CD4-positive, alpha-beta T cell treated with Interferon gamma for 1 hour (primary cell): ENCODE measurements at regions not wholly inside any gene's neighbourhood (a gene's known extent, or its start where the extent isn't known, plus 50 kb on each side); places are given as distances from the start of the nearest gene placed in this dataset.

Experiments
- DNase-seq: peaks from one replicate; pipeline ENCODE4 v3.0.0-alpha.2; 2020

- DNase-seq, result no peak
These were observed 177.1 kb upstream of the ALG10B start for GRCh38 chr12:38139456-38139855.

DNA sequence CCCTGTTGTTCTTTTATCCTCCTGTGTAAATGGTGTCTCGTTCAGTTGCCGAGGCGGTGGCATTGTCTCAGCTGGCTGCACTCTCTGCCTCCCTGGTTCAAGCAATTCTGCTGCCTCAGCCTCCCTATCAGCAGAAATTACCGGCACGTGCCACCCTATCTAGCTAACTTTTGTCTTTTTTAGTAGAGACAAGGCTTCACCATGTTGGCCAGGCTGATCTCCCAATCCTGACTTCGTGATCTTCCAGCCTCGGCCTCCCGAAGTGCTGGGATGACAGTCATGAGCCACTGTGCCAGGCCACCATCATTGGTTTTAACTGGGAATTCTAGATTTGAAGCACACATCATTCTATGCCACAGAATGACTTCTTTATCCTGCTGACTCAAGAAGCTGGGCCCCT is 175.3 kb upstream of the ALG10B start:
- no peak for DNase-seq

DNA sequence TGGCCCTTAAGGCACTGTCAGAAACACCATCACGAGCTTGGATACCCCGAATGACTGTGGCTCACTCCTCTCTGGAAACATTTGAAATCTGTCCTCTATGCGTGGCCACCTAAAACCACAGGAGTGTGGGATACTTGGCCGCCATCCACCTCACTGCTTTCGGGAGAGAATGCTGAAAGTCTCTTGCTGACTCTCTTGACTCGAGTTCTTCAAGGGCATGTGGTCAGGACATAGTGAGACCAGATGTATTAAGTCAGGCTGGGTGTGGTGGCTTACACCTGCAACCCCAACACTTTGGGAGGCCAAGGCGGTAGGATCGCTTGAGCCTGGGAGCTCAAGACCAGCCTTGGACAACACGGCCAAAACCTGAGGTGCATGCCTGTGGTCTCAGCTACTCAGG is 174.7 kb upstream of the ALG10B start:
- no peak for DNase-seq

DNA sequence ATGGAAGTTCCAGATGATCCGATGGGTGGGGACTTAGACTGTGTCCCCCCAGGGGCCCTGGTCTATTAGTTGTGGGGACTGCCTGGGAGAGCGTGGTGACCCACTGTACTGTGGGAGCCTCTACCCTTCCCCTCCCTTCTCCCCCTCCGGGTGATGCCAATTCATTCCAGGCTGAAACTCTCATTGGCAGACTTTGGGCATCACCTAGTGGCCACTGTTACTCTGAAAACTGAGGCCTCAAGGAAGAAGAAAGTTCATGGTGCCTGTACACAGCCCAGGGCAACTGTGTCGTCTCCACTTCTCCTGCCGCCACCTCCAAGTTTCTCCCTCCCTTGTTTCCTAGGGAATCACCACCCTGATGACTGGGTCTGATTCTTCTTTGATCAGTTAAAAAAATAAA is 173.6 kb upstream of the ALG10B start:
- no peak for DNase-seq

DNA sequence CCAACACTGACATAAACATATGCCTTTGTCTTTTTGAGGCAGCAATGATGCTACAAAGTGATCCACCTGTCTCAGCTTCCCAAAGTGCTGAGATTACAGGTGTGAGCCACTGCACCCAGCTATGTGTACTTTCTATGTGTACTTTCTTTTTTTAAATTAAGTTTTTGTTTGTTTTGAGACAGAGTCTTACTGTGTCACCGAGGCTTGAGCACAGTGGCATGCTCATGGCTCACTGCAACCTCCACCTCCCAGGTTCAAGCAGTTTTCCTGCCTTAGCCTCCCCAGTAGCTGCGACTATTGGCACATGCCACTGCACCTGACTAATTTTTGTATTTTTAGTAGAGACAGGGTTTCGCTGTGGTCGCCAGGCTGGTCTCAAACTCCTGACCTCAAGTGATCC is 172.5 kb upstream of the ALG10B start:
- no peak for DNase-seq

DNA sequence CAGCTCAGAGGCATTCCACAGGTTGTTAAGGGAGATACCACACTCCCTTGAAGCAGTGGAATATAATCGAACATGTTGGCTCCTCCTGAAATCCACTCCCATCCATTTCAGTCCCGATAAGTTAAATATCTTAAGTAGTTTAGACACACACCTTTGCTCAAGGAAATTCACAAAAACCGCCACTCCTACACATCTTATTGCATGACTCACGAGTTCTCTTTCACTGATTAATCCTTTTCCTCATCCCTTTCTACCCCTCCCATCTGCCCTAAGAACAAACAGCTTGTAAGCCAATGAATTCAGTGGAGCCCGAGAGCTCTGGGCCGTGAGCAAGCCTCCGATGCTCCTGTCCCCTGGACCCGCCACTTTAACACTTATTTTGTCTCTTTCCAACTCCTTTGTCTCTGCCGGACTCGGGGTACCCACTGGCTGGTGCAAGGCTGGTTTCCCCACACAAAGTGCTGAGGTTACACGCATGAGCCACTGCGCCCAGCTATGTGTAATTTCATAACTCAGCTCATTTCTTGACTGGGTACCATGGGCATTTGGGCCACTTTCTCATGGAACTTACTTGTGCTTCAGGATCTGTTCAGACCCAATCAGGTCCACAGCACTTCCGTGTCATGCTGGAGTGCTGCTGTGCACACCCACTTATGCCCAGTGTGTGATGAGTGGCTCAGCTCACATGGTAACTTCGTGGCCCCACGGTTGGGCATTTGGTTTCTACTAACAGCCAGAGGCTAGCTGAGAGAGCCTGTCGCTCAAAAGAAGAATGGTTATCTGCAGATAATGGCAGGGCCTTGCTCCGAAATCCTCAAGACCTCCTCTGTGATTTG is 171.8 kb upstream of the ALG10B start:
- no peak for DNase-seq

DNA sequence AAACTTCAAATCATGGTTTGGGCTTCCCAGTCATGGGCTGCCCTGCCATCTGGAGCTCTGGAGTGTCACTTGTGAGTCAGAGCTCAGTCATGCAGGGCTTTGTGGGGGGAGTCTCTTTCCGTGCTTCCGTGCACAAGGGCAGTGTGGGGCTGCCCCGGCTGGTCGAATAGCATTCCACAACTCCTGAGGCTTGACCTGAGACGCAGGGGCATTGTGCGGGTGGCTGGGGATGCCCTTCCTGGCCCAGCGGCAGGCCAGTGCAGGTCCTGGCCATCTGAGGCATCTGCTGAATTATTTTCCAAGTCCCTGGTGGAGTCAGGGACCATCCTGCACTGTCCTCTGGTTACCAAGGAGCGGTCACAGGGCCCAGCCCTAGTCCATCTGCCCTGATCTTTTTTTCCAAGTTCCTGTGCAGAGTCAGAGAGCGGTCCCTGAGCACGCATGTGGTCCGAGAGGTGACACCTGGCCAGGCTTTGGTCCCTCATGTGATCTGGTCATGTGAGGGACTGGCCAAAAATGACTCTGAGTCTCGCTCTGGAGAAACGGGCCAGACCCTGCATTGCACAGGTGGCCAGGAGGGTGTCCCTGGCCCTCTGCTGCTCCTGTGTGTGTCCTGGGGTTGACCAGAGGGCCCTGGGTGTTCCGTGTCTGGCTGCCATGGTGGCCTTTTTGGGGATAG is 167.0 kb upstream of the ALG10B start:
- no peak for DNase-seq

DNA sequence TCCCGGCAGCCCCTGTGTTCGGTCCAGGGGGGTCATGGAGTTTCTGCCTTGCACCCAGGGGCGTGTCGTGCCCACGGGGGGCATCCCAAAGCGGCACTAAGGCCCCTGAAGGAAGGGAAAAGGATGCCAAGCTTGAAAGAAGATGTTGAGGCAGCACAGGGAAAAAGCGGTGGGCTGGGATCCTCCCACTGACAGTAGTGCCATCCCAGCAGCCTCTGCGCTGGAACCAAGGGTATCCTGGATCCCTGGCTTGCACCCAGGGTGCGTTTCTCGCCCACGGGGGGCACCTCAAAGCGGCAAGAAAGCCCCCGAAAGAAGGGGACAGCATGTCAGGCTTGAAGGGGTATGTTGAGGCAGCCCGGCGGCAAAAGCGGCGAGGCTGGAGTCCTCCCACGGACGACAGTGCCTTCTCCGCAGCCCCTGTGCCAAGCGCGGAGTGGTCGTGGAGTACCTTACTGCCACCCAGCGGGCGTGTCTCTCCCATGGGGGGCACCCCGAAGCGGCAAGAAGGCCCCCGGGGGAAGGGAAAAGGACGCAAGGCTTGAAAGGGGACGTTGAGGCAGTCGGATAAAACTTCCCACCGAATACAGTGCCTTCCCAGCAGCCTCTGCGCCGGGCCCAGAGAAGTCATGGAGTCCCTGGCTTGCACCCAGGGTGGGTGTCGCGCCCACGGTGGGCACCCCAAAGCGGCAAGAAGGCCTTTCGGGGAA is 164.4 kb upstream of the ALG10B start:
- no peak for DNase-seq

GRCh38 chr12:38152816-38153736 is 163.5 kb upstream of the ALG10B start:
- DNase-seq, result no peak

GRCh38 chr12:38153737-38154061 is 162.9 kb upstream of the ALG10B start:
- no peak for DNase-seq

DNA sequence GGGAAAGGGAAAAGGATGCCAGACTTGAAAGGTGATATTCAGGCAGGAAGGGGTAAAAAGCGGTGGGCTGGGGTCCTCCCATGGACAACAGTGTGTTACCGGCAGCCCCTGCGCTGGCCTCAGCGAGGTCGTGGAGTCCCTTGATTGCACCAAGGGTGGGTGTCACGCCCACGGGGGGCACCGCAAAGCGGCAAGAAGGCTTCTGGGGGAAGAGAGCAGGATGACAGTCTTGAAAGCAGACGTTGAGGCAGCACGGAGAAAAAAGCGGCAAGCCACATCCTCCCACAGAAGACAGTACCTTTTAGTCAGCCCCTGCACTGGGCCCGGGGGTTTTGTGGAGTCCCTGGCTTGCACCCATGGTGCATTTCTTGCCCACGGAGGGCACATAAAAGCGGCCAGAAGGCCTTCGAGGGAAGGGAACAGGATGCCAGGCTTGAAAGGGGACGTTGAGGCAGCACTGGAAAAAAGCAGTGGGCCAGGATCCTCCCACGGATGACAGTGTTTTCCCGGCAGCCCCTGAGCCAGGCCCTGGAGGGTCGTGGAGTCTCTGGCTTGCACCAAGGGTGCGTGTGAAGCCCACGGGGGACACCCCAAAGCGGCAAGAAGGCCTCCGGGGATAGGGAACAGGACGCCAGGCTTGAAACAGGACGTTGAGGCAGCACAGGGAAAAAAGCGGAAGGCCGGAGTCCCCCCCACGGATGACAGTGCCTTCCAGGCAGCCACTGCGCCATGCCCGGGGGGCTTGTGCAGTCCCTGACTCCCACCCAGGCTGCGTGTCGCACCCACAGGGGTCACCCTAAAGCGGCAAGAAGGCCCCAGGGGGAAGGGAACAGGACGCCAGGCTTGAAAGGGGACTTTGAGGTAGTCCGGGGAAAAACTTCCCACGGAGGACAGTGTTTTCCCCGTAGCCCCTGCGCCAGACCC is 162.2 kb upstream of the ALG10B start:
- DNase-seq, result no peak

DNA sequence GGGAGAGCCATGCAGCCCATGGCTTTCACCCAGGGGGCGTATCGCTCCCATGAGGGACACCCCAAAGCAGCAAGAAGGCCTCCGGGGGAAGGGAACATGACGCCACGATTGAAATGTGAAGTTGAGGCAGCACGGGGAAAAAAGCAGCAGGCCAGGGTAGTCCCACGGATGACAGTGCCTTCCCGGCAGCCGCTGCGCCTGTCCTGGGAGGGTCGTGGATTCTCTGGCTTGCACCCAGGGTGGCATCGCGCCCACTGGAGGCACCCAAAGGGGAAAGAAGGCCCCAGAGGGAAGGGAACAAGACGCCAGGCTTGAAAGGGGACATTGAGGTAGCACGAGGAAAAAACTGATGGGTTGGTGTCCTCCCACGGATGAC is 161.6 kb upstream of the ALG10B start:
- no peak for DNase-seq

DNA sequence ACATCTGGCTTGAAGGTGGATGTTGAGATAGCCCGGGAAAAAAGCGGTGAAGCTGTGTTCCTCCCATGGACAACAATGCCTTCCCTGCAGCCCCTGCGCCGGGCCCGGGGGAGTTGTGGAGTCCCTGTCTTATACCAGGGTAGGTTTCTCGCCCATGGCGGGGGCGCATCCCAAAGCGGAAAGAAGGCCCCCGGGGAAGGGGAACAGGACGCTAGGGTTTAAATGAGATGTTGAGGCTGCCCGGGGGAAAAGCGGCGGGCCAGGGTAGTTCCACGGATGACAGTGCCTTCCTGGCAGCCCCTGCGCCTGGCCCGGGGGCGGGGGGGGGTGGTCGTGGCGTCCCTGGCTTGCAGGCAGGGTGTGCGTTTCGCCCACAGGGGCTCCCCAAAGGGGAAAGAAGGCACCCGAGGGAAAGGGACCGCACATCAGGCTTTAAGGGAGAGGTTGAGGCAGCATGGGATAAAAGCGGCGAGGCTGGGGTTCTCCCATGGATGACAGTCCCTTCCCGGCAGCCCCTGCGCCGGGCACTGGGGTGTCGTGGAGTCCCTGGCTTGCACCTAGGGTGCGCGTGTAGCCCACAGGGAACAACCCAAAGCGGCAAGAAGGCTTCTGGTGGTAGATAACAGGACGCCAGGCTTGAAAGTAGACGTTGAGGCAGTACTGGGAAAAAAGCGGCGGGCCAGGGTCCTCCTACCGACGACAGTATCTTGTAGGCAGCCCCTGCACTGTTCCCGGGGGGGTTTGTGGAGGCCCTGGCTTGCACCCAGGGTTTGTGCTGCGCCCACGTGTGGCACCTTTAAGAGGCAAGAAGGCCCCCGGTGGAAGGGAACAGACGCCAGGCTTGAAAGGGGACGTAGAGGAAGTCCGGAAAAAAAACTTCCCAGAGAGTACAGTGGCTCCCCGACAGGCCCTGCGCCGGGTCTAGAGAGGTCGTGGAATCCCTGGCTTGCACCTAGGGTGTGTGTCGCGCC is 160.8 kb upstream of the ALG10B start:
- DNase-seq, result no peak

DNA sequence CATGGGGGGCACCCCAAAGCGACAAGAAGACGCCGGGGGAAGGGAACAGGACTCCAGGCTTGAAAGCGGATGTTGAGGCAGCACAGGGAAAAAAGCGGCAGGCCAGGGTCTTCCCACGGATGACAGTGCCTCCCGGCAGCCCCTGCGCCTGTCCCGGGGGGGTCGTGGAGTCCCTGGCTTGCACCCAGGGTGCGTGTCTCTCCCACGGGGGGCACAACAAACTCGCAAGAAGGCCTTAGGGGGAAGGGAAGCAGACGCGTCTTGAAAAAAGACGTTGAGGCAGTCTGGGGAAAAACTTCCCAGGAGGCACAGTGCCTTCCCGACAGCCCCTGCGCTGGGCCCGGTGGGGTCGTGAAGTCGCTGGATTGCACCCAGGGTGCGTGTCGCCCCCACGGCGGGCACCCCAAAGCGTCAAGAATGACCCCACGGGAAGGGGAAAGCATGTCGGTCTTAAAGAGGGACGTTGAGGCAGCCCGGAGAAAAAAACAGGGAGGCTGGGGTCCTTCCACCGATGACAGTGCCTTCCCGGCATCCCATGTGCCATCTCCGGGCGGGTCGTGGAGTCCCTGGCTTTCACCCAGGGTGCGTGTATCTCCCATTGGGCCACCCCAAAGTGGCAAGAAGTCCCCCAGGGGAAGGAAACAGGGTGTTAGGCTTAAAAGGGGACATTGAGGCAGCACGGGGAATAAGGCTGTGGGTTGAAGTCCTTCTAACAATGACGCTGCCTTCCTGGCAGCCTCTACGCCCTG is 159.9 kb upstream of the ALG10B start:
- no peak for DNase-seq

DNA sequence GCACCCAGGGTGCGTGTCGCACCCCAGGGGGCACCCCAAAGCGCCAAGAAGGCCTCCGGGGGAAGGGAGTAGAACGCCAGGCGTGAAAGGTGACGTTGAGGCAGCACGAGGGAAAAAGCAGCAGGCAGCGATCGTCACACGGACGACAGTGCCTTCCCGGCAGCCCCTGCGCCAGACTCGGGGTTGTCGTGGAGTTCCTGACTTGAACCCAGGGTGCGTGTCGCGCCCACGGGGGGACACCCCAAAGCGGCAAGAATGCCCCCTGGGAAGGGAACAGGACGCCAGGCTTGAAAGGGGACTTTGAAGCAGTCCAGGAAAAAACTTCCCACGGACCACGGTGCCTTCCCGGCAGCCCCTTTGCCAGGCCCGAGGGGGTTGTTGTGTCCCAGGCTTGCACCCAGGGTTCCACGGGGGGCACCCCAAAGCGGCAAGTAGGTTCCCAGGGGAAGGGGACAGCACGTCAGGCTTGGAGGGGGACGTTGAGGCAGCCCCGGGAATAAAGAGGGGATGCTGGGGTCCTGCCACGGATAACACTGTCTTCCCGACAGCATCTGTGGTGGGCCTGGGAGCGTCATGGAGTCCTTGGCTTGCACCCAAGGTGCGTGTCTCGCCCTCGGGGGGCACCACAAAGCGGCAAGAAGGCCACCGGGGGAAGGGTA is 159.2 kb upstream of the ALG10B start:
- no peak for DNase-seq

- no peak for DNase-seq
These were observed 158.6 kb upstream of the ALG10B start for GRCh38 chr12:38157933-38158401.

- no peak for DNase-seq
These were observed 158.0 kb upstream of the ALG10B start for GRCh38 chr12:38158428-38159091.

DNA sequence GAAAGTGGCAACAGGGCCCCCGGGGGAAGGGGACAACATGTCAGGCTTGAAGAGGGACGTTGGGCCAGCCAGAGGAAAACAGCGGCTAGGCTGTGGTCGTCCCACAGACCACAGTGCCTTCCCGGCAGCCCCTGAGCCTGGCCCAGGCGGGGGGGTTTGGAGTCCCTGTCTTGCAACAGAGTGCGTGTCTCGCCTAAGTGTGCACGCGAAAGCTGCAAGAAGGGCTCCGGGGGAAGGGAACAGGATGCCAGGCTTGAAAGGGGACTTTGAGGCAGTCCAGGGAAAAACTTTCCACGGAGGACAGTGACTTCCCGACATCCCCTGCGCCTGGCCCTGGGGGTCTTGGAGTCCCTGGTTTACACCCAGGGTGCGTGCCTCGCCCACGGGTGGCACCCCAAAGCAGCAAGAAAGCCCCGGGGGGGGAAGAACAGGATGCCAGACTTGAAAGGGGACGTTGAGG is 157.5 kb upstream of the ALG10B start:
- DNase-seq, result no peak
